ENCODE measurements at regions not wholly inside any gene's neighbourhood (a gene's known extent, or its start where the extent isn't known, plus 50 kb on each side); places are given as distances from the start of the nearest gene placed in this dataset.

DNA sequence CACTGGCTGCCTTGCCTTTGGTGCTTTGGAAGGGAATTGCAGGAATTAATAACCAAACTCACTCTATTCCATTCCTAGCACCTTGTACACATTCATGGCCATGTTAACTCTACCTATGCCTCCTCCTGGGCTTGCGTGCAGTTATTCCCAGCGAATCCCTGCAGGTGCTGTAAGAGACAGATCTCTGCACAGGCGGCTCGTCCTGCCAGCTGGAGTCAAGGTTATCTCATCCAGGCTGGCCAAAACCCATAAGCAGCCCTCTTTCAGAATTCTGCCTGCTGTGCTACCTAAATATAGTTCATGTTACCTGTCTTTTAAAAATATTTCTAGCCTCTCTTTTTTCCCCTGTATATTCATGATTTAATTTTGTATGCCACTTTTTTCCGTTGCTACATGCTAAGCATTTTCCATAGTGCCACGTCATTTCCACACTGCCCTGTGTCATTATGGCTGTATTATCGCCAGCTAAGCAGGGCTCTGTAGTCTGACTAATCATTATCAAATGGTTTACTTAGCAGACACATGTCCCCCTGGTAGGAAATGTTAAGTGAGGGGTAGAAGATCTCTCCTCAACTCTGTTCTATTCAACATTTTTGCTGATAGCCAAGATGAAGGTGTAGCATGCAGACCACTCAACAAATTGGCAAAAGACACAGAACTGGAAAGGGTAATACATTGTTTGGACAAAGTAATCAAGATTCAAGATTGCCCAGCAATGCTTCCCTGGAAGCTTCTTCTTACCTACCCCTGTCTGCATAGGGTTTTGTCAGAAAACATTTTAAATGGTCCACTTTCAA, 79.7 kb upstream of the TAF1B start:
- intact Hi-C loops (cut with micrococcal nuclease) = no loop called here
- DNase-seq = no peak
- peaks cover 60% of the 10 kb centered on the region for H3K4me1 ChIP-seq

DNA sequence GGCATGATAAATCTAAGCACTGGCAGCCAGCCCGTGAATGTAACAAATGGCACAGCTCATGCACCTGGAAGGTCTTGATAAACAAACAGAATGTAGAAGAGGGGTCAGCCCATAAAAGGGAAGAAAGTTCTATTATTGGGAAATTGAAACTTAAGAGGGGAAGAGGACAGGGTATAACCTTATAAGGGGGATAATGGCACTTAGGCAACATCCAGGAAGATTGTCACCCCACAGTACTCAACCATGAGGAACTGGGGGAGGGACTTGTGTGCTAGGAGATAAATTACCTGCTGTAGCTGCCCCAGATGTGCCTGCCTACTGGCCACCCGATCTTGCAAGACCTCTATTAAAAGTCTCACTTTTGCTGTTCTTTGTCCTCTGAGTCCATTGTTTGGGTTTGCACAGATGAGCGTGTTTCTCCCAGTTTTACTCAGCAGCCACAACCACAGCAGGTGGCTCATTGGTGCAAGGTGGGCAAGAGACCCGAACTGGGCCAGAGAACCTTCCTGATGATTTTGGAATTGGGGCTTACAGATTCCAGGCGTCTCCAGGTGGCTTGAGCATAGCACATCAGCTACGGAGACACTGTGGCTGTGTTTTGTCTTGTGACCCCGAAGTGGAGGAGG, 79.0 kb upstream of the TAF1B start:
- Histone ChIP-seq H3K4me1 (peaks cover 52% of the 10 kb centered on the region), H3K36me3 (no peaks in the 10 kb centered on the region), H3K4me3 (no peak overlapping the region), H3K9me3 (replicated peaks) (no peaks in the 10 kb centered on the region), H3K27me3 (ENCODE audit: low read depth) (no peaks in the 10 kb centered on the region), H3K27ac (replicated peaks) (no peak overlapping the region)
- DNase-seq = no peak
- intact Hi-C loops (cut with micrococcal nuclease) = no loop called here
- TF ChIP-seq, protein P1, sequence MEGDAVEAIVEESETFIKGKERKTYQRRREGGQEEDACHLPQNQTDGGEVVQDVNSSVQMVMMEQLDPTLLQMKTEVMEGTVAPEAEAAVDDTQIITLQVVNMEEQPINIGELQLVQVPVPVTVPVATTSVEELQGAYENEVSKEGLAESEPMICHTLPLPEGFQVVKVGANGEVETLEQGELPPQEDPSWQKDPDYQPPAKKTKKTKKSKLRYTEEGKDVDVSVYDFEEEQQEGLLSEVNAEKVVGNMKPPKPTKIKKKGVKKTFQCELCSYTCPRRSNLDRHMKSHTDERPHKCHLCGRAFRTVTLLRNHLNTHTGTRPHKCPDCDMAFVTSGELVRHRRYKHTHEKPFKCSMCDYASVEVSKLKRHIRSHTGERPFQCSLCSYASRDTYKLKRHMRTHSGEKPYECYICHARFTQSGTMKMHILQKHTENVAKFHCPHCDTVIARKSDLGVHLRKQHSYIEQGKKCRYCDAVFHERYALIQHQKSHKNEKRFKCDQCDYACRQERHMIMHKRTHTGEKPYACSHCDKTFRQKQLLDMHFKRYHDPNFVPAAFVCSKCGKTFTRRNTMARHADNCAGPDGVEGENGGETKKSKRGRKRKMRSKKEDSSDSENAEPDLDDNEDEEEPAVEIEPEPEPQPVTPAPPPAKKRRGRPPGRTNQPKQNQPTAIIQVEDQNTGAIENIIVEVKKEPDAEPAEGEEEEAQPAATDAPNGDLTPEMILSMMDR (IDR thresholded peaks at IDR 0.05; ENCODE audit: borderline replicate concordance) = no peak

More for the DNA sequence above, 79.7 kb upstream of the TAF1B start:
- H3K9me3 ChIP-seq (replicated peaks) = no peaks in the 10 kb centered on the region
- TF ChIP-seq, protein P1 (IDR thresholded peaks at IDR 0.05; ENCODE audit: borderline replicate concordance) = no peak
- no peaks in the 10 kb centered on the region for H3K36me3 ChIP-seq
- no peak overlapping the region for H3K4me3 ChIP-seq
- H3K27ac ChIP-seq (replicated peaks) = peak overlapping the region; percentile 36
- no peaks in the 10 kb centered on the region for H3K27me3 ChIP-seq (ENCODE audit: low read depth)

DNA sequence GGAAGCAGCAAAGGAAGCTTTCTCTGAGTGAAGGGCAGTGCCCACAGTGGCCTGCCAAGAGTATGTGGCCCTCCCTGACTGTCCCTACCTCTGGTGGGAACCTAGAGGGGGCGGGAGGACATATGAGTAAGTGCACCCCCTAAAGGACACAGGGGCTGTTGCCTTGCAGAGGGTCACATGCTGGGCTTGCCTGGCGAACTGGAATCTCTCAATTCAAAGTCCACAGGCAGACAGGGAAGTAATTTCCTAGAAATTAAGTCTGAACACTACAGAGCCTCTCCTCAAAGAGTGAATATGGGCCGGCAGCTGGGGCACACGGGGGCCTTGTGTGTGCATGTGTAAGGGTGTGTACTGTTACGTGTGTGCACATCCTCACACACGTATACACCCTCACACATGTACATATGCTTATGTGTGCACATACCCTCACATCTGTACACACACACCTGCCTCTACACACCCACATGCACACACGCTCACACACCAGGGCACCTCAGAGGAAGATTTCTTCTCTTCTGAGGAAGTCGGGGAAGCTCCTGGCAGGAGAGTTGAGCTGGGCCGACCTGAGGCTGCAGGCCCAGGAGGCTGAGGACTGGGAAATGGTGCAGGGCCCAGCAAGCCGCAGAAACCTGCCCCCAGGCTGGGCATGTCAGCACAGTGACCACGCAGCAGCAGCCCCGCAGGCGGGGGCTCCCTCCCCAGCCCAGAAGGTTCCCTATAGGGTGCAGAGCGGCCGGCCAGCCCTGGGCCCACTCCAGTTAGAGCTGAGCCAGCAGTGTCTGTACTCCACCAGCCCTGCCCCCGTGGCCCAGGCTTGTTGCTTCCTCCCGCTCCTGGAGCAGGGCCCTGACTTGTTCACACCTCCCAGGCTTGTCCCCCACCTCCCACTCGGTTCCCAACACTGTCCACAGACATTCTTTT, 77.4 kb upstream of the TAF1B start:
- intact Hi-C loops (cut with micrococcal nuclease) = no loop called here
- H3K4me3 ChIP-seq = no peak overlapping the region
- H3K4me1 ChIP-seq = peaks cover 46% of the 10 kb centered on the region
- no peaks in the 10 kb centered on the region for H3K36me3 ChIP-seq
- DNase-seq = no peak
- H3K27ac ChIP-seq (replicated peaks) = no peak overlapping the region
- H3K27me3 ChIP-seq (ENCODE audit: low read depth) = no peaks in the 10 kb centered on the region
- TF ChIP-seq, protein P1 (IDR thresholded peaks at IDR 0.05; ENCODE audit: borderline replicate concordance) = no peak
- no peaks in the 10 kb centered on the region for H3K9me3 ChIP-seq (replicated peaks)

DNA sequence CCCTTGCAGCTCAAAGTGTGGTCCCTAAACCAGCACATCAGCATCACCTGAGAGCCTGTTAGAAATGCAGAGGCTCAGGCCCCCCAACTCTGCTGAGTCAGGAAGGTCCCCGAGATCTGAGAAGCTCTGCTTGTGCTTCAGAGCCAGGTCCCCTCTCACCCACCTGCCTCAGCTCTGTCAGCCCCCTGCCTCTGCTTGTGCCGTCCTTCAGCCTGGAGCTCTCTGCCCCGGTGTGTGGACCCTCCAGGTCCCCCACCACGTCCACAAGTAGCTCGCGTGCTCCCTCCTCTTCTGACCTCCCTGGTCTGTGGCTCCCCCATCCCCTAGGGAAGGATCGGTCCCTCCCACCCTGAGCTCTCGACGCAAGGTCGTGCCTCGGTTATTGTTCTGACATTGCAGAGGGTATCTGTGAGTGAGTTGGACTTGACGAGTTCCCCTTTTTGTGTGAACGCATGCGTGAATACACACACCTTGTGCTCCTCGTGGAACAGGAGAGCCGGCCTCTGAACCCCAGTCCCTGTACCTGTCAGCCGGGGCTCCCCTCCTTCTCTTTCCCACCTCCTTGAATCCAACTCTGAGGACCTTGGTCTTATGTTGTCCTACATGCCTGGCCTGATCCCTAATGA, 75.5 kb upstream of the TAF1B start:
- H3K9me3 ChIP-seq (replicated peaks) = no peaks in the 10 kb centered on the region
- intact Hi-C loops (cut with micrococcal nuclease) = no loop called here
- H3K4me1 ChIP-seq = peaks cover 48% of the 10 kb centered on the region
- TF ChIP-seq, protein P1 (IDR thresholded peaks at IDR 0.05; ENCODE audit: borderline replicate concordance) = no peak
- no peak for DNase-seq
- H3K27me3 ChIP-seq (ENCODE audit: low read depth) = no peaks in the 10 kb centered on the region
- H3K36me3 ChIP-seq = no peaks in the 10 kb centered on the region
- no peak overlapping the region for H3K27ac ChIP-seq (replicated peaks)
- no peak overlapping the region for H3K4me3 ChIP-seq

DNA sequence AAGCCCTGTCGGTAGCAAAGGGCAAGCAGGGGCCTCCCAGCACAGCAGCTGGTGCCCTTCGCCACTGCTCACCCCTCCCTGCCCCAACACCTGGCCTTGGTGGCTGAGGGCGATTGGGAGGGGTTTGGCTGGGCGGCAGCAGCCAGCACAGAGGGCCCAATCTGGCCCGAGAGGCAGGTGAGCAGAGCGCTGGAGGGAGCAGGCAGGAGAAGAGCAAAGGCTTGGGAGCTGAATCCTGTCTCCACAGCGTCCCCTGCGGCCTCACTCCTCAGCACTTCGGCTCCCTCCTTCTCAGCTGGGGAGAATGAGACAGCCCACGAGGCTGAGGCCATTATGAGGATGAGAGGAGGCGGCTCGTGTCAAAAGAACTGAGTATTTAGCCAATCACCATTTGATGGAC, 74.9 kb upstream of the TAF1B start:
- intact Hi-C loops (cut with micrococcal nuclease) = no loop called here
- H3K4me3 ChIP-seq = no peak overlapping the region
- no peaks in the 10 kb centered on the region for H3K9me3 ChIP-seq (replicated peaks)
- H3K27ac ChIP-seq (replicated peaks) = no peak overlapping the region
- TF ChIP-seq, protein P1 (IDR thresholded peaks at IDR 0.05; ENCODE audit: borderline replicate concordance) = peak; percentile 33
- no peaks in the 10 kb centered on the region for H3K27me3 ChIP-seq (ENCODE audit: low read depth)
- H3K36me3 ChIP-seq = no peaks in the 10 kb centered on the region
- H3K4me1 ChIP-seq = peaks cover 48% of the 10 kb centered on the region
- no peak for DNase-seq
